Natural killer cell (primary cell): ENCODE measurements at regions not wholly inside any gene's neighbourhood (a gene's known extent, or its start where the extent isn't known, plus 50 kb on each side); places are given as distances from the start of the nearest gene placed in this dataset.

ENCODE experiments used
- ATAC-seq, 3 donors: fragments of 150-1000 bp in 2 of 3; fragments of 200-7000 bp in 1 of 3; cut with Tn5 transposase; 1 replicate in 1 of 3; 2 replicates in 2 of 3; pipeline ENCODE4 v1.10.0; 2021; ENCODE audit warnings: mild to moderate bottlenecking in 2 of 3, moderate library complexity in 2 of 3
- DNase-seq, 2 donors: peaks; one replicate each; pipeline versions ENCODE4 v3.0.0 to v3.0.0-alpha.2; 2013 to 2021; ENCODE audit warnings: mixed read lengths in 1 of 2
- H3K27ac ChIP-seq: one replicate; pipeline ENCODE4 v1.5.1; 2013; ENCODE audit warnings: mild to moderate bottlenecking, low read length
- H3K27me3 ChIP-seq: one replicate; pipeline ENCODE4 v1.6.1; 2013; ENCODE audit warnings: low read length; ENCODE audit not compliant: control insufficient read depth, insufficient read depth
- H3K36me3 ChIP-seq: one replicate; pipeline ENCODE4 v1.6.1; 2013; ENCODE audit warnings: low read length; ENCODE audit not compliant: control insufficient read depth, insufficient read depth
- H3K4me1 ChIP-seq: one replicate; pipeline ENCODE4 v1.6.1; 2013; ENCODE audit warnings: low read length; ENCODE audit not compliant: control insufficient read depth, insufficient read depth
- H3K4me3 ChIP-seq: one replicate; pipeline ENCODE4 v1.5.1; 2013; ENCODE audit warnings: low read length
- H3K9me3 ChIP-seq: one replicate; pipeline ENCODE4 v1.6.1; 2013; ENCODE audit warnings: low read length; ENCODE audit not compliant: control insufficient read depth, insufficient read depth
- H3K27ac Mint-ChIP-seq, 2 donors: one replicate each; pipeline ENCODE4 v1.8.0; 2022; ENCODE audit warnings: mild to moderate bottlenecking in 2 of 2, mixed read lengths in 2 of 2, moderate library complexity in 1 of 2
- H3K27me3 Mint-ChIP-seq, 2 donors: one replicate each; pipeline ENCODE4 v1.8.0; 2022; ENCODE audit warnings: low read depth in 2 of 2, mixed read lengths in 2 of 2
- H3K36me3 Mint-ChIP-seq: one replicate; pipeline ENCODE4 v1.8.0; 2022; ENCODE audit warnings: mixed read lengths
- H3K4me1 Mint-ChIP-seq, 2 donors: one replicate each; pipeline ENCODE4 v1.8.0; 2022; ENCODE audit warnings: mixed read lengths in 2 of 2
- H3K4me3 Mint-ChIP-seq: one replicate; pipeline ENCODE4 v1.8.0; 2022; ENCODE audit warnings: mild to moderate bottlenecking, moderate library complexity, mixed read lengths
- H3K9me3 Mint-ChIP-seq, 2 donors: one replicate each; pipeline ENCODE4 v1.8.0; 2022; ENCODE audit warnings: mixed read lengths in 2 of 2
- CTCF ChIP-seq: fragments of 200-600 bp; IDR thresholded peaks from one replicate; pipeline ENCODE4 v1.8.0; 2022; ENCODE audit warnings: antibody characterized with exemption
- WGBS: methylation state at CpG from one replicate; pipeline ENCODE4 v1.1.7; 2013; ENCODE audit warnings: missing lambda C conversion rate; ENCODE audit not compliant: insufficient coverage; 5-methylcytosine and 5-hydroxymethylcytosine counted together
- intact Hi-C: fragments of 100-400 bp; cut with micrococcal nuclease; formaldehyde crosslinking; loops from one replicate; pipeline ENCODE4 v1.14.2; 2022

- Histone ChIP-seq H3K4me1 (no peaks in the 10 kb centered on the region), H3K9me3 (no peaks in the 10 kb centered on the region), H3K36me3 (no peaks in the 10 kb centered on the region), H3K4me3 (no peak overlapping the region), H3K27me3 (no peaks in the 10 kb centered on the region), H3K27ac (no peak overlapping the region)
- intact Hi-C loops = no loop called here
- ATAC-seq (no peak), DNase-seq (no peak)
- Mint-ChIP-seq H3K4me1 (no peaks in the 10 kb centered on the region), H3K27ac (no peak overlapping the region), H3K4me3 (no peak overlapping the region), H3K36me3 (no peaks in the 10 kb centered on the region), H3K27me3 (peaks cover 2 to 10% of the 10 kb centered on the region in 2 donors), H3K9me3 (no peaks in the 10 kb centered on the region)
- WGBS = 97% methylated on average over 6 of the region's 7 CpGs
- no peak for TF ChIP-seq CTCF
Observed at GRCh38 chr12:93166541-93167307, 211.0 kb upstream of the NUDT4 start.

GRCh38 chr12:93167331-93167730, 210.4 kb upstream of the NUDT4 start:
- Mint-ChIP-seq H3K27me3 (peaks cover 2 to 10% of the 10 kb centered on the region in 2 donors), H3K4me3 (no peak overlapping the region), H3K36me3 (no peaks in the 10 kb centered on the region), H3K4me1 (no peaks in the 10 kb centered on the region), H3K27ac (no peak overlapping the region), H3K9me3 (no peaks in the 10 kb centered on the region)
- Histone ChIP-seq H3K36me3 (no peaks in the 10 kb centered on the region), H3K27ac (no peak overlapping the region), H3K27me3 (no peaks in the 10 kb centered on the region), H3K9me3 (no peaks in the 10 kb centered on the region), H3K4me1 (no peaks in the 10 kb centered on the region), H3K4me3 (no peak overlapping the region)
- 81% methylated on average over 2 of the region's 2 CpGs for WGBS
- no peak for ATAC-seq
- no peak for TF ChIP-seq CTCF
- intact Hi-C loops = no loop called here
- no peak for DNase-seq

- H3K4me1 ChIP-seq = no peaks in the 10 kb centered on the region
- Mint-ChIP-seq H3K4me3 (peak overlapping the region; percentile 47), H3K27me3 (peaks cover 2 to 10% of the 10 kb centered on the region in 2 donors), H3K36me3 (no peaks in the 10 kb centered on the region), H3K9me3 (no peaks in the 10 kb centered on the region), H3K27ac (no peak overlapping the region), H3K4me1 (no peaks in the 10 kb centered on the region)
- ATAC-seq (peak in 1 of 3 donors; percentile 37), DNase-seq (peak in 1 of 2 donors; percentile 48)
- TF ChIP-seq CTCF = no peak
- peak overlapping the region; percentile 21 for H3K27ac ChIP-seq
- no peak overlapping the region for H3K4me3 ChIP-seq
- intact Hi-C loops = no loop called here
- no peaks in the 10 kb centered on the region for H3K36me3 ChIP-seq
- H3K27me3 ChIP-seq = no peaks in the 10 kb centered on the region
- 65% methylated on average over 14 of the region's 16 CpGs for WGBS
- no peaks in the 10 kb centered on the region for H3K9me3 ChIP-seq
Observed at GRCh38 chr12:93167841-93168492, 209.8 kb upstream of the NUDT4 start.
